Central memory CD8-positive, alpha-beta T cell (primary cell): ENCODE measurements at regions not wholly inside any gene's neighbourhood (a gene's known extent, or its start where the extent isn't known, plus 50 kb on each side); places are given as distances from the start of the nearest gene placed in this dataset.

Source experiments
- ATAC-seq: fragments of 150-1000 bp; cut with Tn5 transposase; replicated peaks from 2 replicates; pipeline ENCODE4 v1.10.0; 2022; ENCODE audit warnings: mild to moderate bottlenecking, moderate FRiP score, moderate number of reproducible peaks; ENCODE audit not compliant: poor library complexity, severe bottlenecking; ENCODE audit errors: extremely low read depth
- DNase-seq, 2 donors: peaks; one replicate each; pipeline ENCODE4 v3.0.0; 2021; ENCODE audit warnings: low spot score in 2 of 2
- H3K27ac Mint-ChIP-seq: one replicate; pipeline ENCODE4 v1.8.0; 2022; ENCODE audit warnings: low read depth, mild to moderate bottlenecking, moderate library complexity, mixed read lengths
- H3K27me3 Mint-ChIP-seq: one replicate; pipeline ENCODE4 v1.8.0; 2022; ENCODE audit warnings: mixed read lengths
- H3K36me3 Mint-ChIP-seq: one replicate; pipeline ENCODE4 v1.8.0; 2022; ENCODE audit warnings: mild to moderate bottlenecking, moderate library complexity, mixed read lengths; ENCODE audit not compliant: insufficient read depth
- H3K4me1 Mint-ChIP-seq: one replicate; pipeline ENCODE4 v1.8.0; 2022; ENCODE audit warnings: mixed read lengths
- H3K4me3 Mint-ChIP-seq: one replicate; pipeline ENCODE4 v1.8.0; 2022; ENCODE audit warnings: mild to moderate bottlenecking, moderate library complexity, mixed read lengths
- H3K9me3 Mint-ChIP-seq: one replicate; pipeline ENCODE4 v1.8.0; 2022; ENCODE audit warnings: mixed read lengths

DNA sequence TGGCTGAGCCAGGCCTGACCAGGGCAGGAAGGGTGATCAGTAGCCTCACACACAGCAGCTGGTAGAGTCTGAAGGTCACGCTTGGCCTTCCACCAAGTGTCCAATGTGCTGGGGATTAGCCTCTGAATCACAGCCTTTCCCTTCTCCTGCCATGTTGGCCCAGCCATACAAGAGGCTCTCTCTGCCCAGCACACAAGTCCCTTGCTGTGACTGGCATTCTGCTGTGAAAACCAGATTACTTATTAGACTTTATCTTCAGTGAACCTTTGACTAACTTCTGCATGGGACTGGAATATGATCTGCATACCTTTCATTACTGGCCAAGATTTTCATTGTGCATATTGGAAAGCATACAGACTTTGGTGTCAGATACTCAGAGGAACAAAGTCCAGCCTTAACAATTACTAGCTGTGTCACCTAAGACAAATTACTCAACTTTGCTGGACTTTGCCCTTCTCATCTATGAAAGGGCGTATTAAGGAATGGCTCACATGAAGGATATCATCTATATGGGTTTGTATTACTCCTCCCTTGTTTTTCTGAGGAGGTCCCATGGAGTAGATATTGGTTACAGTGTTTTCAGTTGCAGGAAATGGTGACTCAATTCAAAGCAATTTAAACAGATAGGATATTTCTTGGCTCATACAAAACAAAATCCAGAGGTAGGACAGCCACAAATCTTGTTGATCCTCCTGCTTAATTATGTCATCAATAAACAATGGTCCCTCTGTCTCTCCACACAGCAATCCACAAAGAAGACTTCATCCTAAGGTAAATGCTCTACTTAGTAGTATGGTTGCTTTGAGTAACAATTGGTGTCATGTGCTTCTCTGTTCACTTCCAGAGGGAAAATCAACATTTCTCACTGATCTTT lies 99.6 kb downstream of the DYRK2 start:
- H3K36me3 Mint-ChIP-seq, result no peaks in the 10 kb centered on the region
- H3K4me1 Mint-ChIP-seq, result no peaks in the 10 kb centered on the region
- no peak for ATAC-seq
- no peak overlapping the region for H3K27ac Mint-ChIP-seq
- DNase-seq, result no peak
- H3K4me3 Mint-ChIP-seq, result no peak overlapping the region
- H3K27me3 Mint-ChIP-seq, result no peaks in the 10 kb centered on the region
- no peaks in the 10 kb centered on the region for H3K9me3 Mint-ChIP-seq

- no peak for DNase-seq
- Mint-ChIP-seq H3K27ac (no peak overlapping the region), H3K4me1 (no peaks in the 10 kb centered on the region), H3K9me3 (no peaks in the 10 kb centered on the region), H3K4me3 (no peak overlapping the region), H3K36me3 (no peaks in the 10 kb centered on the region), H3K27me3 (no peaks in the 10 kb centered on the region)
- no peak for ATAC-seq
Observed at GRCh38 chr12:67748743-67749040, 100.1 kb downstream of the DYRK2 start.

DNA sequence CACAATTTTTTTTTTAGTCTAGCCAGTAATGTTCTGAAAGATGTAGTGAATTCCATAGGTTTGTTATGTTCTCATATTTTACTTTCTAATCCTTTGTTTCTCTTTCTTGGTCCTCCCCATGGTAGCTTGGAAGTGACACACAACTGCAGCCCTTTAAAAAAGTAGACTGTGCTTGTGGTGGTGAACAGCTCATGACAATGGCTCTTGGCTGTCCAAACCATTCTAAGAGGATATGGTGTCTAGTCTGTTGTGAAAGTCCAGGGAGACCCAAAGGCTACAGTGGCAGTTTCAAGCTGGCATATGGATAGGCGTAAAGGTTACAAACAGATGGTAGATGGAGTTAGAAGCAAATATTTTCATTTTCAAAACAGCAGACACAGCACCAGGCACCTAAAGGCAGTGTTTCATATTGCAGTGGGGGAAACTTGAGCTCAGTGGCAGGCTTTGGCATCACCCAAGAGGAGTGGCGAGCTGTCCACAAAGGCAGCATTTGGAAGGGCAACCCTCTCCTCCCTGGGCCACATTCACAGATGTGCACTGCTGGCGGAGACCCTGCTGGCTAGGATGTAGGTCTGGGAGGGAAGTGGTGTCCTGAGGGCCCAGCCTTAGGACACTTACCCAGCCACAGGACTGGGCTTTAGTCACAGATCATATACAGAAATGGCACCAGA lies 102.1 kb downstream of the DYRK2 start:
- H3K27me3 Mint-ChIP-seq, result no peaks in the 10 kb centered on the region
- DNase-seq (no peak), ATAC-seq (no peak)

DNA sequence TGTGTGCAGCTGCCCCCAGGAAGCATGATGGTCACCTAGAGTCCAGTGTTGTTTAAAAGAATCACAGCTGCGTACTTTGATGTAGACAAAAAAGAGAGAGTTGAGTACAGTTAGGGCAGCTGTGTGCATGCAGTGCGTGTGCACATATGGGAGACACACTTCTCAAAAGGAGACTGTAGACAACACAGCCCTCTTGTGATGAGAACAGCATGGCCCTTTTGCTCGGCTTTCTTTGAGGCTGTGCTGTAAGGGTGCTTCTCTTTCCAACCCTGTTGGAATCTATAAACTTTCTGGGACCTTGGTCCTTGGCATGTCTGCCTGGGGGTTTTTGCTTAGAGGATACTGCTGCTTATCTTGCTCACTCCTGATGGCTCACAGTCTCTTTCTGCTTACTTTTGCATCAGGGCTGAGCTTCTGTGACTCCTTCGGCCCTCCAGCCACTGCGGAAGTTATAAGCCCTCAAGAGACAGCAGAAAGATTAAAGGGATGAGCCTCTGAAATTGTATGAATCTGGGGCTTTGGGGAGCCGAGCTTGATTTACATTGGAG lies 102.9 kb downstream of the DYRK2 start:
- Mint-ChIP-seq H3K27me3 (no peaks in the 10 kb centered on the region), H3K27ac (no peak overlapping the region), H3K9me3 (no peaks in the 10 kb centered on the region), H3K4me1 (no peaks in the 10 kb centered on the region), H3K36me3 (no peaks in the 10 kb centered on the region), H3K4me3 (no peak overlapping the region)
- no peak for ATAC-seq
- no peak for DNase-seq

More for the DNA sequence above, 102.1 kb downstream of the DYRK2 start:
- Mint-ChIP-seq H3K27ac (no peak overlapping the region), H3K4me1 (no peaks in the 10 kb centered on the region), H3K36me3 (no peaks in the 10 kb centered on the region), H3K4me3 (no peak overlapping the region), H3K9me3 (no peaks in the 10 kb centered on the region)

- Mint-ChIP-seq H3K36me3 (no peaks in the 10 kb centered on the region), H3K4me1 (no peaks in the 10 kb centered on the region), H3K27ac (no peak overlapping the region), H3K9me3 (no peaks in the 10 kb centered on the region), H3K4me3 (no peak overlapping the region), H3K27me3 (no peaks in the 10 kb centered on the region)
- DNase-seq (no peak), ATAC-seq (no peak)
Observed at GRCh38 chr12:67752226-67752732, 103.7 kb downstream of the DYRK2 start.

DNA sequence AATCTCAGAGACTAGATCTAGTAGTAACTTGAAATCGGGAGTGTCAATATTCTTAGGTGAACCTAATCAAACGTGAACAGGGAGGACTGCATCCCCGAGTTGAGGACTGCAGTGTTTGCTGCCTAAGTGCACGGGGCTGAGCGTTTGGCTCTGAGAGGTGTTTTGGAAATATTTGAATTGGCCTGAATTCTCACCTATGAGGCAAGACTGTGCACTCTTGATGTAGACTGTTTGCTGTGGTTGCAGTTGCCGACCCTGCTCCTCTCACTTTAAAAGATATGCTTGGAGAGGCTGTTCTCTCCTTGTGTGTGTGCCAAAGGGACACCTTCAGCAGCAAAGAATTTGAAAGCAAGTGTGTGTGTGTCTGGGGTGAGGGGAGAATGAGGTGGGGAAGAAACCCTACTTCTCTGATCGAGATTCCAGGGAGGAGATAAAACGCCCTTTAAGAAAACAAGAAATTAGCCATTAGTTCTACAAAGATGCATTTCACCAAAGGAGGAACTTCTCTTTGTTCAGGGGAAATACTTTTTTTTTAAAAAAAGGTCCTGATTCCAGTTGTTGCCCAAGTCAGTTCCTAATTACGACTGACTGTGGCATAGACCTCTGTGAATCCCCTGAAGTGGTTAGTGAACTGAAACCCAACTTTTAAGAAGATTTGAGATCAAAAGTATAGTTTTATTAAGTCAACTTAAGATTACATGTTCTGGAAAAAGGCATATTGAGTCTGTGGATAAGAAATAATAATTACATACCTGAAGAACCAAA lies 106.6 kb downstream of the DYRK2 start:
- Mint-ChIP-seq H3K4me1 (no peaks in the 10 kb centered on the region), H3K9me3 (no peaks in the 10 kb centered on the region), H3K27ac (no peak overlapping the region), H3K4me3 (no peak overlapping the region), H3K36me3 (peaks cover 2% of the 10 kb centered on the region), H3K27me3 (no peaks in the 10 kb centered on the region)
- DNase-seq, result no peak
- no peak for ATAC-seq

DNA sequence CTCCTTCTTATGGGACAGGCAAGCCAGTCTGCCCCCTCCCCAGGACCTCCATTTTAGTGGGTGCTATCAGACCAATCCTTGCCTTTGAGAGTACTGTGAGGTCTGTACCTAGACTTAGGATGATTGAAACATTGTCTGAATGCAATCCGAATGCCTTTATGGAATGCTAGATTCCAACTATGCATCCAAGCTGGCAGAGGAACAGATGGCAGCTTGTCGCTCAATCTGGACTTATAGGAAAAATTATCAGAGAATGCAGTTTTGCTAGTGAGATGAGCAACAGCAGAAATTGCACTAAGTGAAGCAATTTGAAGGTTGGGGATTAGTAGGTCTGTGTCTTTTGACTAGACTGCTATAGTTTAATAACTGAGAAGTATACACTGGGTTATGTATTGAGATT lies 109.1 kb downstream of the DYRK2 start:
- no peak overlapping the region for H3K27ac Mint-ChIP-seq
- H3K27me3 Mint-ChIP-seq, result no peaks in the 10 kb centered on the region
- no peaks in the 10 kb centered on the region for H3K4me1 Mint-ChIP-seq
- H3K9me3 Mint-ChIP-seq, result no peaks in the 10 kb centered on the region
- peaks cover 2% of the 10 kb centered on the region for H3K36me3 Mint-ChIP-seq
- no peak overlapping the region for H3K4me3 Mint-ChIP-seq
- ATAC-seq (no peak), DNase-seq (no peak)

DNA sequence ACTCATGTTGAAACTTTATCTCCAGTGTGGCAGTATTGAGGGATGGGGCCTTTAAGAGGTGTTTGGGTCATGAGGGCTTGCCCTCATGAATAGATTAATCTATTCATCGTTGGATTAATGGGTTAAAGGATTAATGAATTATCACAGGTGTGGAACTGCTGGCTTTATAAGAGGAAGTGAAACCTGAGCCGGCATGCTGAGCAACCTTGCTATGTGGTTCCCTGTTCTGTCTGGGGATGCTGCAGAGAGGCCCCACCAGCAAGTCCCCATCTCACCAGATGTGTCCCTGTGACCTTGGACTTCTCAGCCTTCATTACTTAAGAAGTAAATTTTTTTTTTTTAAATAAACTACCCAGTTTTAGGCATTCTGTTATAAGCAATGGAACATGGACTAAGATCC lies 109.6 kb downstream of the DYRK2 start:
- Mint-ChIP-seq H3K27me3 (no peaks in the 10 kb centered on the region), H3K4me3 (no peak overlapping the region), H3K36me3 (peaks cover 2% of the 10 kb centered on the region), H3K4me1 (no peaks in the 10 kb centered on the region), H3K27ac (no peak overlapping the region), H3K9me3 (no peaks in the 10 kb centered on the region)
- ATAC-seq (no peak), DNase-seq (no peak)

DNA sequence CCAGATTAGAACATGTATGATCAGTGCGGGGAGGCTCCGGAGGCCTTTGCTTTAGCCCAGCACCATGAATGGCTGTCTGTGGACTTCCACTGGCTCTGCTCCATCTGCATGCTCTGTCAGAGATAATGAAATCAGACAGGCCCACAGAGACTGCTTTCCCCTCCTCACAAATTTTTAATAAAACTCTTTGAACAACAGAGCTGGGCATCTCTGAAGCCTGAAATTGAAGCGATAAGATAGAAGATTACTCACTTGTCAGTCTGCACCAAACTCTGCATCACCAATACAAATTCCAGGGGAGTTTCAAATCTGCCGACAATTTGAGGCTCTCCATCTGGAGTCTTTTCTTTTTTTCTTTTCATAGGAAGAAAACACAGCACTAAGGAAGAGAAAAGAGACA lies 110.0 kb downstream of the DYRK2 start:
- Mint-ChIP-seq H3K4me3 (no peak overlapping the region), H3K27me3 (no peaks in the 10 kb centered on the region), H3K36me3 (peaks cover 2% of the 10 kb centered on the region), H3K9me3 (no peaks in the 10 kb centered on the region), H3K27ac (no peak overlapping the region), H3K4me1 (no peaks in the 10 kb centered on the region)
- ATAC-seq (no peak), DNase-seq (no peak)

GRCh38 chr12:67759829-67760228 lies 111.3 kb downstream of the DYRK2 start:
- no peak overlapping the region for H3K27ac Mint-ChIP-seq
- peaks cover 2% of the 10 kb centered on the region for H3K36me3 Mint-ChIP-seq
- H3K27me3 Mint-ChIP-seq, result no peaks in the 10 kb centered on the region
- H3K4me3 Mint-ChIP-seq, result no peak overlapping the region
- no peaks in the 10 kb centered on the region for H3K4me1 Mint-ChIP-seq
- no peak for ATAC-seq
- no peak for DNase-seq
- no peaks in the 10 kb centered on the region for H3K9me3 Mint-ChIP-seq

DNA sequence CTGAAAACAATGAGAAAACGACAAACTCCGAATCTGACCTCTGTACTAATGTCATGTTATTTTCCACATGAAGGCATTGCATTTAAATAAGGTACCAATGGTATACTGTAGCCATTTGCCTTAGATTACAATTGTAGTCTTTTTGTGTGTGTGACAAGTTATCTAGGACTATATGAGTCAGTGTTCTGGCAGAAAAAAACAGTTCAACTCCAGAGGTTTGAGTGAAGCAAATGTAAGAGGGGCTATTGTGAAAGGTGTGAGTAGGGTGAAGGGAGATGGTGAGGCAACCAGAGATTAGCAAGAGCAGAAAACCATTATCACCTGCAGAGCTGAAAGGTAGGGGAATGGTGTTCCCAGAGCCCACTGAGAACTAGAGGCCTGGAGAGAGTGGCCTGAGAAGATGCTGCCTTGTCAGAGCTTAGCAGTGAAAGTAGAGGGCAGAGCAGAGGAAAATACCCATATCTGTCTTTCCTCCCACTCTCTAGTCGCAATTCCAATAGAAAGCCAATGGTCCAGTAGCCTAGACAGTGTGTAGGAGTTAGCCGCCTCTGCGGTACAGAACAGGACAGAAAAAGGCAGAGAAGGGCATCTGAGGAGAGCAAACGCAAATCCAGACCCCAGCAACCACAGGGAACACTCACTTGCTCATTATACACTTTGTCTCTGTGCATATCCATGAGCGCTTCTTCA lies 112.2 kb downstream of the DYRK2 start:
- Mint-ChIP-seq H3K4me3 (no peak overlapping the region), H3K36me3 (peaks cover 2% of the 10 kb centered on the region), H3K9me3 (no peaks in the 10 kb centered on the region), H3K4me1 (no peaks in the 10 kb centered on the region), H3K27ac (no peak overlapping the region), H3K27me3 (no peaks in the 10 kb centered on the region)
- no peak for DNase-seq
- ATAC-seq, result no peak

GRCh38 chr12:67761566-67761965 lies 113.0 kb downstream of the DYRK2 start:
- DNase-seq (no peak), ATAC-seq (no peak)
- Mint-ChIP-seq H3K9me3 (no peaks in the 10 kb centered on the region), H3K27me3 (no peaks in the 10 kb centered on the region), H3K27ac (no peak overlapping the region), H3K4me1 (no peaks in the 10 kb centered on the region), H3K36me3 (peaks cover 2% of the 10 kb centered on the region), H3K4me3 (no peak overlapping the region)
